Adrenal gland (tissue), 5 donors: ENCODE measurements at regions not wholly inside any gene's neighbourhood (a gene's known extent, or its start where the extent isn't known, plus 50 kb on each side); places are given as distances from the start of the nearest gene placed in this dataset.

Experiments
- POLR2A ChIP-seq, 2 donors: fragments of 450-650 bp; IDR thresholded peaks; one replicate each; pipeline ENCODE4 v1.6.1; 2017; ENCODE audit warnings: antibody characterized with exemption in 2 of 2, mild to moderate bottlenecking in 2 of 2, moderate library complexity in 1 of 2
- TF ChIP-seq, protein P1 (sequence below), 6 experiments: fragments of 450-650 bp in 4 of 6; fragments of 200-600 bp in 2 of 6; sonication (generic) in 1 of 6; IDR thresholded peaks; 1 replicate in 5 of 6; 2 replicates in 1 of 6; pipeline versions ENCODE4 v1.5.1 to v1.8.0; 2016 to 2021; ENCODE audit warnings: antibody characterized with exemption in 6 of 6, mild to moderate bottlenecking in 2 of 6, moderate library complexity in 1 of 6
- donor health status: DM: no; HTN: no; CAD: no.

DNA sequence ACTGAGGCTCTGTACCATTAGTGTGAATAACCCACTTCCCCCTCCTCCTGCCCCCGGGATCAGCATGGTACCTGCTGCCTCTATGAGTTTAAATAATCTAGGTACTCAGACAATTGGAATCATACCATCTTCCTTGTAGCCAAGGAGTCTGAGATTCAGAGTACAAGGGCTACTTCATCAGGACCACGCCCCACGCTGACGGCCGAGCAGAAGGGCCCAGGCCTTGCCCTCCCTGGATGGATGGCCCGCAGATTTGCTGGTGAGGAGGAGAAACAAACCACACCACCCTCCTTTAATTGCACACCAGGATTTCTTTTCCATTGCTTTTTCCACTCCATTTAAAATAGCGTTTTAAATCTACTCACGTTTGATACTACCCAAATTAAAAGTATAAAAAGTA, 649.9 kb upstream of the ADARB2 start:
- TF ChIP-seq, protein P1, sequence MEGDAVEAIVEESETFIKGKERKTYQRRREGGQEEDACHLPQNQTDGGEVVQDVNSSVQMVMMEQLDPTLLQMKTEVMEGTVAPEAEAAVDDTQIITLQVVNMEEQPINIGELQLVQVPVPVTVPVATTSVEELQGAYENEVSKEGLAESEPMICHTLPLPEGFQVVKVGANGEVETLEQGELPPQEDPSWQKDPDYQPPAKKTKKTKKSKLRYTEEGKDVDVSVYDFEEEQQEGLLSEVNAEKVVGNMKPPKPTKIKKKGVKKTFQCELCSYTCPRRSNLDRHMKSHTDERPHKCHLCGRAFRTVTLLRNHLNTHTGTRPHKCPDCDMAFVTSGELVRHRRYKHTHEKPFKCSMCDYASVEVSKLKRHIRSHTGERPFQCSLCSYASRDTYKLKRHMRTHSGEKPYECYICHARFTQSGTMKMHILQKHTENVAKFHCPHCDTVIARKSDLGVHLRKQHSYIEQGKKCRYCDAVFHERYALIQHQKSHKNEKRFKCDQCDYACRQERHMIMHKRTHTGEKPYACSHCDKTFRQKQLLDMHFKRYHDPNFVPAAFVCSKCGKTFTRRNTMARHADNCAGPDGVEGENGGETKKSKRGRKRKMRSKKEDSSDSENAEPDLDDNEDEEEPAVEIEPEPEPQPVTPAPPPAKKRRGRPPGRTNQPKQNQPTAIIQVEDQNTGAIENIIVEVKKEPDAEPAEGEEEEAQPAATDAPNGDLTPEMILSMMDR (IDR thresholded peaks at IDR 0.05): no peak
- TF ChIP-seq POLR2A (IDR thresholded peaks at IDR 0.05): no peak
